OCI-LY3 (cell line): ENCODE measurements at regions not wholly inside any gene's neighbourhood (a gene's known extent, or its start where the extent isn't known, plus 50 kb on each side); places are given as distances from the start of the nearest gene placed in this dataset.

Experiments
- EZH2phosphoT487 ChIP-seq: fragments of 200-600 bp; shearing (Covaris generic); IDR thresholded peaks from 2 replicates; pipeline ENCODE4 v1.6.1; 2018; ENCODE audit warnings: antibody characterized with exemption, mixed run types, low read depth
- TF ChIP-seq, protein P1 (sequence below): fragments of 200-600, 300-600 bp; sonication (generic); IDR thresholded peaks from 2 replicates; pipeline ENCODE4 v1.5.1; 2014; ENCODE audit warnings: antibody characterized with exemption, low read length, low read depth

DNA sequence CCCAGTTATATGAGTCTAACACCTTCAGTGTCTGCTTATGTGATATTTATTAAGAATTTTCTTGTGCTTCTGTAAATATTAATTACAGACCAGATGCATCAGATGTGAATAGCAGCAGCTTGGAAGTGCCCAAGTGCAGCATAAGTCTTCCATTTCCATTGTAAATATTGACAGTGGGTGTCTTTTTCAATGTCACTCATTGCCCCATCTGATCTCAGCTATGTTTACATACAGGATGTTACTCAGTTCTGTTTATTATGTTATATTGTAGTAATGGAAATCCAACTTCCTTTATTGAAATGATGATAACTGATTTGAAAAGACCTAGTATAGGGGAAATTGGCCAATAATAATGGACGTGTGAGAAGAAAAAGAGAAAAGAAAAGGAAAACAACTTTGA is 296.7 kb downstream of the SAMD5 start:
- no peak for TF ChIP-seq EZH2phosphoT487
- TF ChIP-seq, protein P1, sequence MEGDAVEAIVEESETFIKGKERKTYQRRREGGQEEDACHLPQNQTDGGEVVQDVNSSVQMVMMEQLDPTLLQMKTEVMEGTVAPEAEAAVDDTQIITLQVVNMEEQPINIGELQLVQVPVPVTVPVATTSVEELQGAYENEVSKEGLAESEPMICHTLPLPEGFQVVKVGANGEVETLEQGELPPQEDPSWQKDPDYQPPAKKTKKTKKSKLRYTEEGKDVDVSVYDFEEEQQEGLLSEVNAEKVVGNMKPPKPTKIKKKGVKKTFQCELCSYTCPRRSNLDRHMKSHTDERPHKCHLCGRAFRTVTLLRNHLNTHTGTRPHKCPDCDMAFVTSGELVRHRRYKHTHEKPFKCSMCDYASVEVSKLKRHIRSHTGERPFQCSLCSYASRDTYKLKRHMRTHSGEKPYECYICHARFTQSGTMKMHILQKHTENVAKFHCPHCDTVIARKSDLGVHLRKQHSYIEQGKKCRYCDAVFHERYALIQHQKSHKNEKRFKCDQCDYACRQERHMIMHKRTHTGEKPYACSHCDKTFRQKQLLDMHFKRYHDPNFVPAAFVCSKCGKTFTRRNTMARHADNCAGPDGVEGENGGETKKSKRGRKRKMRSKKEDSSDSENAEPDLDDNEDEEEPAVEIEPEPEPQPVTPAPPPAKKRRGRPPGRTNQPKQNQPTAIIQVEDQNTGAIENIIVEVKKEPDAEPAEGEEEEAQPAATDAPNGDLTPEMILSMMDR: no peak
